Stimulated activated naive CD8-positive, alpha-beta T cell treated with anti-CD3 and anti-CD28 coated beads, Interleukin-15, Interleukin-2, amounts not matched to agents 100 U/mL and 50 U/mL, for 24 hours (primary cell): ENCODE measurements at regions not wholly inside any gene's neighbourhood (a gene's known extent, or its start where the extent isn't known, plus 50 kb on each side); places are given as distances from the start of the nearest gene placed in this dataset.
"Not testable (repeated sequence)": the region's sequence is repeated elsewhere in the genome, so short reads cannot be mapped to it uniquely, and the experiment has no call there.

ENCODE experiments used
- ATAC-seq: fragments of 150-1000 bp; cut with Tn5 transposase; one replicate; pipeline ENCODE4 v1.10.0; 2021
- DNase-seq: peaks from one replicate; pipeline ENCODE4 v3.0.0; 2021

DNA sequence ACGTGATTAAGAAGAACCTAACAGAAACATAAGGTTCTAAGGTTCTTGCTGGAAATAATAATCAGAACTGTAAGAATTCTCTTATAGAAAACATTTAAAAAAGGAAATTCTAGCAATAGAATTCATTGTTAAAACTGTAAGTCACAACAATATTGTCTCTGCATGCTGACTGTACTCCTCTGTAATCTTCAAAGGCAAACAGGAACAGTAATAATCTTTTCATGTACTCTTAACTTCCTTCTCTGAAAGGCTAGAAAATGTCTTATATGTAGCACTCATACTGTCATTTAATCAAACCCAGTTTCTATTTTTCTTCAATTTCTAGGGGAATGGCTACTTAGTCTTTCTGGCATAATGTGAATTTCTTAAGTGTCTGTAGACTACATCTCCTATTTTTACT is 103.5 kb upstream of the AGAP9 start:
- not testable (repeated sequence) for DNase-seq, ATAC-seq

DNA sequence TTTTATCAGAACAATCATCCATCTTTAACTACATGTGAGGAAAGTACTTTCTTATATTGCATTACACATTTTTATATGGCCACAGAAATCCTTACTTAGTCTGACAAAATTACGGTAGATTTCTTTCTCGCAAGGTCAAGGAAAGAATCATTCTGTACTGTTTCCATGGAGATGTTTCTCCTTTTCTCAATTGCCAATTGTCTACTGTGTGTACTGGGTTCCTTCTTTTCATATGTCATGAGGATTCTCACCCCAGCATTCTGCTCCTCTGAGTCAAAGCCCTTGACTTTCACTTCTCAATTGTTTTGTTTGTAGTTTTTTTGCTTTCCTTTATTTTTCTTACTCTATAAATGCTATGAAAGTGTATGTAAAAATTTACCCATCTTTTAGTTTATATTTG is 99.3 kb upstream of the AGAP9 start:
- not testable (repeated sequence) for ATAC-seq, DNase-seq

DNA sequence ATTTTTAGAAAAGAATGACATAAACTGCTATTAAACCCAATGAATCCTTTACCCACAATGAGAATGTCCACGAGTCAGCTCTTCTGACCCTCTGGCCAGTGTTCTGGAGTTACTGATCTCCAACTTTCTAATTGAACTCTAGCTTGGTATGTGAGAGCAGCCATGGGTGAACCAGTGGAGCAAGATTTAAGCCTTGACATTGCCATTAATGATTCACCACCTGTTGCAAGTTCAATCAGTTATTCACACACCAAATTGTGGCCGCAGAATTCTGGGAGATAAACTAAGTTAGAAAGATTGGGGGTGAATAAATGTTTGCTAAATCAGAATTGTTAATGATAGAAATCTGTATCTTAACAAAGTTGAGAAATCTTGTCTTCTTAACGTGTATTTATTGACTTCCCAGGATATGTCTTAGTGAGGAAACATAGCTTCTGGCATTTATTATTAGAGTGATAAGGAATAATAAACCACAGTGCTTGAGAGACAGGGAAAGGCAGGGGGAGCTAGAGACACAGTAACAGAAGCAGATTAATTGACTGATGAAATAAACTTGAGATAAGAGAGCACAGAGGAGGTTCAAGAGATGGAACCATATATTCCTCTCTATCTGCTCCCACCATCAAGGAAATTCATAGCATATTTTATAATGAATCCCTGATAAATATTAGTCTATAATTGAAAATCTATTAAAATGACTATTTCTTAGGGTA is 96.0 kb upstream of the AGAP9 start:
- DNase-seq, ATAC-seq: not testable (repeated sequence)

DNA sequence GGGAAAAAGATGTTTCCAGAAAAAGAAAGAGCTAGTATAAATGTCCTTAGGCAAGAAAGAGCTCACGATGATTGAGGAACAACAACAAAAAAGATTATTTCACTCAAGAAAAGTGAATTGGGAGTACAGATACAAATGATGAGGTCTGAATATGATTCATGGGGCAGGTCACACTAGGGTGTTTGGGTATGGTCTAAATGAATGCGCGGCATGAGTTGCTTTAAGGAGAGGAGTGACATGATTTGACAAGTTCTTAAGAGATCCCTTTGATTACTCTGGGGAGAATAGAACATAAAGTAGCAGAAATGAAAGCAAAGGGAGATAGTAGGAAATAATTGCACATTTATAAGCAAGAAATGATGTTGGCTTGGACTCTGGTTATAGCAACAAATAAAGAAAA is 85.9 kb upstream of the AGAP9 start:
- not testable (repeated sequence) for DNase-seq
- ATAC-seq: peak; percentile 69

DNA sequence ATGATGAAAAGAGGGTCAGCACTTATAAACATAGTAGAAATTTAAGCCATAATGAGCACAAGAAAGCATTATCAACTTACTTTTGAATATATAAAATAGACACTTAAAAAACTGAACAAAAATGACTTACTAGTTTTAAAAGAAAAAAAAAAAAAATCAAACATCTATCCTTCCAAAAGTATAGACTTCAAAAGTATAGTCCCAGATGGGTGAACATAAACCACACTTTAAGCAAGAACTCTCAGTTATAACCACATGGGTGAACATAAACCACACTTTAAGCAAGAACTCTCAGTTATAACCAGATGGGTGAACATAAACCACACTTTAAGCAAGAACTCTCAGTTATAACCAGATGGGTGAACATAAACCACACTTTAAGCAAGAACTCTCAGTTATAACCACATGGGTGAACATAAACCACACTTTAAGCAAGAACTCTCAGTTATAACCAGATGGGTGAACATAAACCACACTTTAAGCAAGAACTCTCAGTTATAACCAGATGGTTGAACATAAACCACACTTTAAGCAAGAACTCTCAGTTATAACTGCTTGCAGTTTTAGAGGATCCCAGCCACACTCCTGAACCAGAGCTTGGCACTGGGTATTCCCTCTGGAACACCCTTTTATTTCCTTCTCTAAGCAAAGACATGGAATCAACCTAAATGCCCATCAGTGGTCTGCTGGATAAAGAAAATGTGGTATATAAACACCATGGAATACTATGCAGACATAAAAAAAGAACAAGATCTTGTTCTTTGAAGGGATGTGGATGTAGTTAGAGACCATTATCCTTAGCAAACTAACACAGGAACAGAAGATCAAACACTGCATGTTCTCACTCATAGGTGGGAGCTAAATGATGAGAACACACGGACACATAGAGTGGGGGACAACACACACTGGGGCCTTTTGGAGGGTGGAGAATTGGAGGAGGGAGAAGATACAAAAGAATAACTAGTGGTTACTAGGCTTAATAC is 82.6 kb upstream of the AGAP9 start:
- not testable (repeated sequence) for DNase-seq
- peak; percentile 82 for ATAC-seq

DNA sequence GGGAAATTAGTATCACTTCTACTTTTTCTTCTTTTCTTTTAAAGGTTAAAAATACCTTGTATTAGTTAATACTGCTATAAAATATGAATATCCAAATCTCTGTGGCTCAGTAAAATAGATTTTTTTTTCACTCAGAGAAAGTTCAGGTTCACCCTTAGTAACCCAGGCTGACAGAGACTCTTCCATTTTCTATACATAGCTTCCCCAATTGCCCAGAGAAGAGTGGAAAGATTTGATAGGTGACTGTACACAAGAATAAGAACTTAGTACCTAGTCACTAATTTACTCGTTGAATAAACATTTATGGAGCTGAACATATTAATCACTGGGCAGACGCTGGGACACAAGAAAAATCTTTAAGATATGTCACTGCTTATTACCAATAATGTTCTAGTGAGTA is 77.2 kb upstream of the AGAP9 start:
- not testable (repeated sequence) for ATAC-seq, DNase-seq

DNA sequence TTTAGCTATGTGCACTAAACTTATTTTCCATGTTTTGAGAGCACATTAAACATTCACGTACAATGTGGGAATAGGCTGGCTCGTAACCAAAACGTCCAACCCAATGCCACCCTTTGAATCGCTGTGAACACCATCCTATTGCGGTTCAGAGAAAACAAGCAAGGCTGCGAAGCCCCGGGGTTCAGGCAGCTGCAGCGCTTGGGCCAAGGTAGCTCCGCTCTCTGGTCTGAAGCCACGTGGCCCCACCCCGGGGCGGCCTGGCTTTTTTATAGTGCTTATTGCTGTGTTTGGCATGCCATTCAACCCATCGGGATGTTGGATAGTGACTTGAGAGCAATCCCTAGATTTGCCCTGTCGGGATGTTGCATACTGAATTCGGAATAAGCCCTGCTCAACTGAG is 76.7 kb upstream of the AGAP9 start:
- not testable (repeated sequence) for ATAC-seq

DNA sequence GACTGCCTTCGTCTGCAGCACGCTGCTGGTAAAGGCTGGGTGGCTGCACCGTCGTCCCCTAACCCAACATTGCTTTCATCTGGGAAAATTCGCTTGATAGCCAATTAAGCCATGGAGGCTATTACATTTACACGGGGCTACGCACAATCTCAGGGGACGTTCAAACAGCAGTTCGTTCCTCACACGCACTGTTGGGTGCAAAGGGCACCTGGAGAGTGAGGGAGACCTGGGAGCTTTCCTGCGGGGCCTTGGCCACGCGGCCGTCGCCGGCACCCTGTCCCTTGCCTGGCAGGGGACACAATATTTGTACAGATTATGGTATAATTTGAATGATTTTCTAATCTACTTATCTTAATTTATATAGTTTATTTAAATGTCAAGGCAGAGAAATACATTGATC is 76.2 kb upstream of the AGAP9 start:
- not testable (repeated sequence) for DNase-seq, ATAC-seq

More for the DNA sequence above, 76.7 kb upstream of the AGAP9 start:
- DNase-seq: not testable (repeated sequence)

DNA sequence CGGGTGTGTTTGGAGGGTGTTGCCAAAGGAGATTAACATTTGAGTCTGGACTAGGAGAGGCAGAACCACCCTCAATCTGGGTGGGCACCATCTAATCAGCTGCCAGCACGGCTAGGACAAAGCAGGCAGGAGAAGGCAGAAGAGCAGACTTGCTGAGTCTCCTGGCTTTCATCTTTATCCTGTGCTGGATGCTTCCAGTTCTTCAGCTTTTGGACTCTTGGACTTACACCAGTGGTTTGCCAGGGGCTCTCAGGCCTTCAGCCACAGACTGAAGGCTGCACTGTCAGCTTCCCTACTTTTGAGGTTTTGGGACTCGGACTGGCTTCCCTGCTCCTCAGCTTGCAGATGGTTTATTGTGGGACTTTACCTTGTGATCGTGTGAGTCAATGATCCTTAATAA is 70.4 kb upstream of the AGAP9 start:
- ATAC-seq, DNase-seq: not testable (repeated sequence)

DNA sequence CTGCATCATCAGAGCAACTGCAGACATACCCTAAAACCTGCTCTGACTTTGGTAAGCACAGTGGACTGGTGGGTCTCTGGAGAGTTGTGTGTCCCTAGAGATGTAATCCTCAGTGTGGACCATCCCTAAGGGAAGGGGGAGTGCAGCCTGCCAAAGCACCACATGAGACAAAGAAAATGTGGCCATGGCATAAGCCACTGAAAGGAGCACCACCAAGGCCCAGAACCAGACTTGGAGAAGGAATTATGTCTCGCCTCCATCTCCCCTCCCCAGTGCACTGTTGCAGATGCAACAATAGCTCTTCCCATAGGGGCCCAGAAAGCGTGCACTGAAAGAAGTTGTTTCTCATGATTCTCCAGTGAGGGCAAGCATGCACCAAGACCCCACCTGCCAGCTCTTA is 69.7 kb upstream of the AGAP9 start:
- DNase-seq, ATAC-seq: not testable (repeated sequence)

DNA sequence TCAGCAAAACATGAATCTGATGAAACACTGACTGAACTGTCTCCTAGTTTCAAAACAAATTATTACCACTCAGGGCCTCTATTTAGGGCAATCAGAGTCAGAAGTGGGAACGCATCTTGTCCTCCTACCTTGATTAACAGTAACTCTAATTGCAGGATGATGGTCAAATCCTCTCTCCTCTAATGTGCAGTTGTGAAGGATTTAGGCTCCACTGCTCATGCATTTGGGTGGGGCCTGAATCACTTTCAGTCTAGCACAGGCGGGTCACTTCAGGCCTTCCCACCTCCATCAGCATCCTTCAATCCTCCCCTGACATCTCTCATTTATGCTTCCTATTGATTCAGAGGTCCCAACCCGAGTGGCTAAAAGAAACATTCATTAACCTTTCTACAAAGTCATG is 67.5 kb upstream of the AGAP9 start:
- DNase-seq, ATAC-seq: not testable (repeated sequence)

DNA sequence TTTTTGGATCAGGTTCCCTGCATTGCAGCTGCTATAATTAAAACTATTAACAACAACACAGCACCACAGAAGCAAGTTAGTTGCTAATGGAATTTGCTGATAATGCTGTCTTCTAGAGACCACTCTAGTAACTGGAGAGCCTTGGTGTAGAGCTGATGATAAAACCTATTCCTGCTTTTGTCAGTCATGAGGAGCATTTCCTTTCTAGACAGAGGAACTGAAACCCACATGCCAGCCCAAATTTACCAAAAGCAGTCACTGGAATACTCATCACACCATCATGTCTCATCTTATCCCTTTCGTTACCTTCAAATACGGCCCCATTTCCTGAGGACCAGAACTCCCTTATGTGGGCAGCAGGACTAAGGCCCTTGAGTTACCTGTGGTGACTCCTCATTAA is 67.1 kb upstream of the AGAP9 start:
- ATAC-seq: peak; percentile 33
- DNase-seq: not testable (repeated sequence)

DNA sequence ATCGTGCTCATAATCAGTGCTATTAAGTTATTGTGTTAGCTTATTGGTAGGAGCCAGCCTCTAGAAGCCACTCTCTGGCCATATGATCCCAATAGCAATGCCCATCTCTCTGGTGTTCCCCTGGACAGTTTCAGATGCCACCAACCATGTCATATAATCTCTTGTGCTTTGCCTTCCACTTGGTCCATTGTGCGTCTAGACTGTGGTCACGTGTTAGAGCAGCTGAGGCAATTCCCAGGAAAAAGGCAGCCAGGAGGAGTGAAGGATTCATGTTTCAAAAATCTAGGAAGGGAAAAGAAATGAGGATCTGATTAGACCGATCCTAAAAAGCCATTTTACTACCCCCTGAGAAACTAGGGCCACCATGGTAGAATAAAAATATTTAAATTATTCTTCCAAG is 58.6 kb upstream of the AGAP9 start:
- ATAC-seq, DNase-seq: not testable (repeated sequence)

DNA sequence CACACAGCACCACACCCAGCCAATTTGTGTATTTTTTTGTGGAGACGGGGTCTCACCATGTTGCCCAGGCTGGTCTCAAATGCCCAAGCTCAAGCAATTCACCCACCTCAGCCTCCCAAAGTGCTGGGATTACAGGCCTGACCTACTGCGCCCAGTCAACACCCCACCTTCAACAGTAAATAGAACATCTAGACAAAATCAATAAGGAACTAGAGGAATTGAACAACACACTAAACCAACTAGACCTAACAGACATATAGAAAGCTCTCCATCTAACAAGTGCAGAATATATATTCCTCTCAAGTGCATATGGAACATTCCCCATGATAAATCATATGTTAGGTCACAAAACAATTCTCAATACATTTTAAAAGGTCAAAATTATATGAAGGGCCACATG is 56.6 kb upstream of the AGAP9 start:
- ATAC-seq, DNase-seq: not testable (repeated sequence)

DNA sequence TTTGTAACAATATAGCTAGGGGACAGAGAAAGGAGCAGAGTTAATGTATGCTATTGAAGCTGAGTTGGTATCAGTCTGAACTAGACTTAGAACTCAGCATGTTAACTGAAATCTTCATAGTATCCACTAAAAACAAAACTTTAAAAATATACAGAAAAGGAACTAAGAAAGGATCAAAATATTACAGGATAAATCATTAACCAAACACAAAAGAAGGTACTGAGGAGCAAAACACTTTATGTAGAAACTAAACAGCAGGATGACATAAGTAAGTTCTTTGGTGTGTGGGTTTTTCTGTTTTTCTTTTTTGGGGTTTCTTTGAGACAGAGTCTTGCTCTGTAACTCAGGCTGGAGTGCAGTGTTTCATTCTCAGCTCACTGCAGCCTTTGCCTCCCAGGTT is 55.1 kb upstream of the AGAP9 start:
- ATAC-seq, DNase-seq: not testable (repeated sequence)
